OCI-LY3 (cell line): ENCODE measurements at regions not wholly inside any gene's neighbourhood (a gene's known extent, or its start where the extent isn't known, plus 50 kb on each side); places are given as distances from the start of the nearest gene placed in this dataset.

ENCODE experiments used
- H2AFZ ChIP-seq: fragments of 200-600, 300-600 bp; shearing (Covaris generic); 2 replicates; pipeline ENCODE4 v1.6.0; 2014; ENCODE audit warnings: antibody characterized with exemption, low read depth, low read length
- H3K27ac ChIP-seq: fragments of 200-600, 300-600 bp; sonication (generic); 2 replicates; pipeline ENCODE4 v1.5.1; 2014; ENCODE audit warnings: mild to moderate bottlenecking, low read length, moderate library complexity, mixed read lengths
- H3K27me3 ChIP-seq: fragments of 200-600, 300-600 bp; sonication (generic); 2 replicates; pipeline ENCODE4 v1.6.1; 2014; ENCODE audit warnings: low read depth, low read length, mixed read lengths
- H3K36me3 ChIP-seq: fragments of 200-600, 300-600 bp; sonication (generic); replicated peaks from 2 replicates; pipeline ENCODE3; 2014; ENCODE audit warnings: low read depth, low read length, mixed read lengths
- H3K4me1 ChIP-seq: fragments of 300-600, 200-600 bp; sonication (generic); 2 replicates; pipeline ENCODE4 v1.6.1; 2014; ENCODE audit warnings: low read length, mixed read lengths
- H3K4me2 ChIP-seq: fragments of 200-600, 300-600 bp; sonication (generic); 2 replicates; pipeline ENCODE4 v1.6.1; 2014; ENCODE audit warnings: low read length, mixed read lengths
- H3K4me3 ChIP-seq: fragments of 300-600, 200-600 bp; sonication (generic); 2 replicates; pipeline ENCODE4 v1.5.1; 2014; ENCODE audit warnings: antibody characterized with exemption, mild to moderate bottlenecking, low read length, moderate library complexity
- H3K79me2 ChIP-seq: fragments of 300-600, 200-600 bp; shearing (Covaris generic); 2 replicates; pipeline ENCODE4 v1.6.1; 2014; ENCODE audit warnings: mild to moderate bottlenecking, low read length, mixed read lengths
- H3K9ac ChIP-seq: fragments of 300-600, 200-600 bp; shearing (Covaris generic); 2 replicates; pipeline ENCODE4 v1.6.0; 2014; ENCODE audit warnings: mild to moderate bottlenecking, low read length, moderate library complexity
- H3K9me3 ChIP-seq: fragments of 200-600, 300-600 bp; shearing (Covaris generic); 2 replicates; pipeline ENCODE4 v1.6.1; 2014; ENCODE audit warnings: low read length, mixed read lengths; ENCODE audit not compliant: insufficient read depth
- H4K20me1 ChIP-seq: fragments of 200-600, 300-600 bp; sonication (generic); 2 replicates; pipeline ENCODE4 v1.6.1; 2016; ENCODE audit warnings: low read length, mixed read lengths; ENCODE audit not compliant: insufficient read depth
- EZH2phosphoT487 ChIP-seq: fragments of 200-600 bp; shearing (Covaris generic); IDR thresholded peaks from 2 replicates; pipeline ENCODE4 v1.6.1; 2018; ENCODE audit warnings: antibody characterized with exemption, mixed run types, low read depth
- TF ChIP-seq, protein P1 (sequence below): fragments of 200-600, 300-600 bp; sonication (generic); IDR thresholded peaks from 2 replicates; pipeline ENCODE4 v1.5.1; 2014; ENCODE audit warnings: antibody characterized with exemption, low read length, low read depth

DNA sequence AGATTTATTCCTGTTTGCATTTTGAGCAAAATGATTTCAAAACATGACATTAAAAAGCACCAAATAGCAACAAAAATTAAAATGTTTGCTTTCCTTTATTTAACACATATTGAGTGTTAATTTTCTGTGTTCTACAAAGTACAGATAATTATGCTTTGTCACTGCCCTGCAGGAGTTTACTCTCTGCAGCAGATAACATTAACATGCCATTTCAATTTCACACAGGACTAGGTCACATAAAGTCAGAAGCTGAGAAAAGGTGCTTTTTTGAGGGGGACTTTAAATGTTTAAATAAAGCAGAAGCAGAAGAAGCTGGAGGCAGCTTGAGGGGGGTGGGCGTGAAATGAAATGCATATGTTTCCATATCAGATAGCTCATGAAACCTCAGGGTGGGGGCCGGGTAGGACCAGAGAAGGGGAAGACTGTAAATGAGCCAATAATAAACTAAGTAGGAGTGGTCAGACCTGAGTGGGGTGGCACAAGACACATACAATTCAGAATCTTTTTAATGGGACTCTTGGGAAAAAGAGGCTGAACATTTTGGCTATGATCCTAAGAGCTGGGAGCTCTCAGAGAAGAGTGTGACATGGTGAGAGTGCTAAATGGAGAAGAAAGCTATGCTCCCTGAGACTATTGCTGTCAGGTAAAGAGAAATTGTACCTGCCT is 387.5 kb downstream of the FAM170A start:
- no peaks in the 10 kb centered on the region for H3K79me2 ChIP-seq
- H3K4me3 ChIP-seq: no peak overlapping the region

DNA sequence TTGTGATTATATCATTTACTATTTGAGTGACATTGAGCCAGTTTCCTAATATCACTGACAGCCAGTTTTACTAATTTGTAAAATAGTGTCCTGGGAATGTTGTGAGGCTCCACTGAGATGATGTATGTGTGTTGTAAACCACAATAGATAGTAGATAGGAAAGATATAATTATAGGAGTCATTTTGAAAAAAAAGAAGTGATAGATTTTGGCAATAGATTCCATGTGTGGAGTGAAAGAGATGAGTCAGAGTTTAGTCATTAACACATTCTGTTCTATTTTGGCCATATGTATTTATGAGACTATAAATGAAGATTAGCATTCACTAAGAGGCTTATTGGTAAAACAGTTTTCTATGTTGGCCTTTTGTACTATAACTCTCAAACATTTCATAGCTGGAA is 388.2 kb downstream of the FAM170A start:
- H3K9me3 ChIP-seq: no peaks in the 10 kb centered on the region
- no peak overlapping the region for H3K27ac ChIP-seq
- H3K36me3 ChIP-seq: no peaks in the 10 kb centered on the region
- no peaks in the 10 kb centered on the region for H3K79me2 ChIP-seq
- H2AFZ ChIP-seq: no peak overlapping the region
- peaks cover 9% of the 10 kb centered on the region for H3K4me1 ChIP-seq
- H3K4me2 ChIP-seq: no peak overlapping the region
- TF ChIP-seq EZH2phosphoT487: no peak
- TF ChIP-seq, protein P1, sequence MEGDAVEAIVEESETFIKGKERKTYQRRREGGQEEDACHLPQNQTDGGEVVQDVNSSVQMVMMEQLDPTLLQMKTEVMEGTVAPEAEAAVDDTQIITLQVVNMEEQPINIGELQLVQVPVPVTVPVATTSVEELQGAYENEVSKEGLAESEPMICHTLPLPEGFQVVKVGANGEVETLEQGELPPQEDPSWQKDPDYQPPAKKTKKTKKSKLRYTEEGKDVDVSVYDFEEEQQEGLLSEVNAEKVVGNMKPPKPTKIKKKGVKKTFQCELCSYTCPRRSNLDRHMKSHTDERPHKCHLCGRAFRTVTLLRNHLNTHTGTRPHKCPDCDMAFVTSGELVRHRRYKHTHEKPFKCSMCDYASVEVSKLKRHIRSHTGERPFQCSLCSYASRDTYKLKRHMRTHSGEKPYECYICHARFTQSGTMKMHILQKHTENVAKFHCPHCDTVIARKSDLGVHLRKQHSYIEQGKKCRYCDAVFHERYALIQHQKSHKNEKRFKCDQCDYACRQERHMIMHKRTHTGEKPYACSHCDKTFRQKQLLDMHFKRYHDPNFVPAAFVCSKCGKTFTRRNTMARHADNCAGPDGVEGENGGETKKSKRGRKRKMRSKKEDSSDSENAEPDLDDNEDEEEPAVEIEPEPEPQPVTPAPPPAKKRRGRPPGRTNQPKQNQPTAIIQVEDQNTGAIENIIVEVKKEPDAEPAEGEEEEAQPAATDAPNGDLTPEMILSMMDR: no peak
- H3K9ac ChIP-seq: no peak overlapping the region
- no peaks in the 10 kb centered on the region for H4K20me1 ChIP-seq
- H3K27me3 ChIP-seq: no peaks in the 10 kb centered on the region
- H3K4me3 ChIP-seq: no peak overlapping the region

More for the DNA sequence above, 387.5 kb downstream of the FAM170A start:
- Histone ChIP-seq H4K20me1 (no peaks in the 10 kb centered on the region), H3K36me3 (no peaks in the 10 kb centered on the region), H3K4me1 (peaks cover 9% of the 10 kb centered on the region), H2AFZ (no peak overlapping the region), H3K27me3 (no peaks in the 10 kb centered on the region), H3K9me3 (no peaks in the 10 kb centered on the region), H3K4me2 (no peak overlapping the region), H3K9ac (no peak overlapping the region), H3K27ac (no peak overlapping the region)
- no peak for TF ChIP-seq EZH2phosphoT487
- TF ChIP-seq, protein P1: no peak

DNA sequence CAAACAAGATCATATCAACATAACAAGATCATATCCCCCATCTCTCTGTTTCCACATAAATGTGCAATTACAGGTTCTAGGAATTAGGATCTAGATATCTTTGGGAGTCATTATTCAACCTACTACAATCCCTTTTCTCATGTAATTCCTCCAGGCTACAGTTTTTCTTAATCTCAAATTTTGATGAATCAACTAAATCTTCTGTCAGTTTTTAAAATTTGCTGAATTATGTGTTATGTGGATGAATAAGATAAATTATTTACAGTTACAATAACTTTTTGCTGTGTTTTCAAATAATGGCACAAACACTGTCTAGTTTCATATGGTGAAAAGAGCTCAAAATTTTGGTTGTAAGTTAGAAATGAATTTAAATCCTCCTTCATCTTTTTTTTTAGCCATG is 405.8 kb downstream of the FAM170A start:
- H3K4me3 ChIP-seq: no peak overlapping the region
- peaks cover 7% of the 10 kb centered on the region; the same call in 1 of the 2 replicates for H3K4me1 ChIP-seq
- no peak overlapping the region for H3K9ac ChIP-seq
- no peak overlapping the region for H3K27ac ChIP-seq
- H3K27me3 ChIP-seq: no peaks in the 10 kb centered on the region
- no peak overlapping the region for H2AFZ ChIP-seq
- no peaks in the 10 kb centered on the region for H4K20me1 ChIP-seq
- H3K9me3 ChIP-seq: no peaks in the 10 kb centered on the region
- no peaks in the 10 kb centered on the region for H3K36me3 ChIP-seq
- H3K4me2 ChIP-seq: no peak overlapping the region
- H3K79me2 ChIP-seq: no peaks in the 10 kb centered on the region
- TF ChIP-seq, protein P1: no peak
- no peak for TF ChIP-seq EZH2phosphoT487

DNA sequence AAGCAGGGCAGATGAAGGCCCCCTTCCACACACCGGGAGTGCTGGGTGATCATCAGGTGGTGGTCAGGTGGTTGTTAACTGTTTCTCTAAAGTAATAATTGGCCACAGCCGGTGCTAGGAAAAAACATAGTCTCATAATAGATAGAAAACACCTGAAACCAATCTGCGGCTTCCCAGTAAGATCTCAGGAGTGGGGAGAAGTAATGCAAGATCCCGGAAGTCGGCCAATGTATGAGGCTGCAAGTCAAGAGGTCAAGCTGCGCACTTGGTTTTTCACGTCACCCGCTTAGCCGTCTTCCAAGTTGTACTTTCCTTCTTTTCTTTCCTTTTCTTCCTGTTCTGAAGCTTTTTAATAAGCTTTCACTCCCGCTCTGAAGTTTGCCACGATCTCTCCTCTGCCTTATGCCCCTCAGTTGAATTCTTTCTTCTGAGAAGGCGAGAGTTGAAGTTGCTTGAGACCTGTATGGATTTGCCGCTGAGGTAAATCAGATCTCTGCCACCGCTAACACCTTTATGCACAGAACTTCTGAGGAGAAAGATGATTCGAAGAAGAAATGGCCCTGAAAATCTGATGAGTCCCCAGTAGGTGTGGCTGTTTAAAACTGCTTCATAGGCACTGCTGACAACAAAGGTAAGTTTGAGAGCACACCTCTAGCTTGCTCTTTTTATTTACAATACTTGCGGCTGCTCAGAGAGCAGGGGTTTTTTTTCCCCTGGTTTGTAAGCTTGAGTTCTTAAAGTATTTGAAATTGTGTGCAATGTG is 406.6 kb downstream of the FAM170A start:
- Histone ChIP-seq H3K27ac (no peak overlapping the region), H3K4me2 (no peak overlapping the region), H2AFZ (no peak overlapping the region), H3K27me3 (no peaks in the 10 kb centered on the region), H3K4me3 (no peak overlapping the region), H3K79me2 (no peaks in the 10 kb centered on the region), H3K4me1 (peaks cover 7% of the 10 kb centered on the region; the same call in 1 of the 2 replicates), H3K9ac (no peak overlapping the region), H3K36me3 (no peaks in the 10 kb centered on the region), H4K20me1 (no peaks in the 10 kb centered on the region), H3K9me3 (no peaks in the 10 kb centered on the region)
- no peak for TF ChIP-seq EZH2phosphoT487
- TF ChIP-seq, protein P1: no peak
